ENCODE measurements at regions not wholly inside any gene's neighbourhood (a gene's known extent, or its start where the extent isn't known, plus 50 kb on each side); places are given as distances from the start of the nearest gene placed in this dataset.

DNA sequence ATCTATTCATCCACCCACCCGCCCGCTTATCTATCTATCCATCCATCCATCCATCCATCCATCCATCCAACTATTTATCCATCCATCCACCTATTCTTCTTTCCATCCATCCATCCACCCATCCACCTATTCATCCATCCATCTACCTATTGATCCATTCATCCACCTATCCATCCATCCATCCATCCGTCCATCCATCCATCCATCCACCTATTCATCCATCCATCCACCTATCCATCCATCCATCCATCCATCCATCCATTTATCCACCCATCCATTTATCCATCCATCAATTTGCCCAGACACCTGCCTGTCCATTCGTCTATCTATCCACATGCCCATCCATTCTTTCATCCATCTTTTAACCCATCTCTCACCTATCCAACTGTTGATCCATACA, 71.1 kb upstream of the PMEPA1 start:
- TF ChIP-seq, protein P1, sequence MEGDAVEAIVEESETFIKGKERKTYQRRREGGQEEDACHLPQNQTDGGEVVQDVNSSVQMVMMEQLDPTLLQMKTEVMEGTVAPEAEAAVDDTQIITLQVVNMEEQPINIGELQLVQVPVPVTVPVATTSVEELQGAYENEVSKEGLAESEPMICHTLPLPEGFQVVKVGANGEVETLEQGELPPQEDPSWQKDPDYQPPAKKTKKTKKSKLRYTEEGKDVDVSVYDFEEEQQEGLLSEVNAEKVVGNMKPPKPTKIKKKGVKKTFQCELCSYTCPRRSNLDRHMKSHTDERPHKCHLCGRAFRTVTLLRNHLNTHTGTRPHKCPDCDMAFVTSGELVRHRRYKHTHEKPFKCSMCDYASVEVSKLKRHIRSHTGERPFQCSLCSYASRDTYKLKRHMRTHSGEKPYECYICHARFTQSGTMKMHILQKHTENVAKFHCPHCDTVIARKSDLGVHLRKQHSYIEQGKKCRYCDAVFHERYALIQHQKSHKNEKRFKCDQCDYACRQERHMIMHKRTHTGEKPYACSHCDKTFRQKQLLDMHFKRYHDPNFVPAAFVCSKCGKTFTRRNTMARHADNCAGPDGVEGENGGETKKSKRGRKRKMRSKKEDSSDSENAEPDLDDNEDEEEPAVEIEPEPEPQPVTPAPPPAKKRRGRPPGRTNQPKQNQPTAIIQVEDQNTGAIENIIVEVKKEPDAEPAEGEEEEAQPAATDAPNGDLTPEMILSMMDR (IDR thresholded peaks at IDR 0.05 in 4 of 5, conservative IDR thresholded peaks at IDR 0.05 in 1 of 5), result no peak
- no peak for TF ChIP-seq POLR2A (IDR thresholded peaks at IDR 0.05)
